ENCODE measurements at regions not wholly inside any gene's neighbourhood (a gene's known extent, or its start where the extent isn't known, plus 50 kb on each side); places are given as distances from the start of the nearest gene placed in this dataset.

DNA sequence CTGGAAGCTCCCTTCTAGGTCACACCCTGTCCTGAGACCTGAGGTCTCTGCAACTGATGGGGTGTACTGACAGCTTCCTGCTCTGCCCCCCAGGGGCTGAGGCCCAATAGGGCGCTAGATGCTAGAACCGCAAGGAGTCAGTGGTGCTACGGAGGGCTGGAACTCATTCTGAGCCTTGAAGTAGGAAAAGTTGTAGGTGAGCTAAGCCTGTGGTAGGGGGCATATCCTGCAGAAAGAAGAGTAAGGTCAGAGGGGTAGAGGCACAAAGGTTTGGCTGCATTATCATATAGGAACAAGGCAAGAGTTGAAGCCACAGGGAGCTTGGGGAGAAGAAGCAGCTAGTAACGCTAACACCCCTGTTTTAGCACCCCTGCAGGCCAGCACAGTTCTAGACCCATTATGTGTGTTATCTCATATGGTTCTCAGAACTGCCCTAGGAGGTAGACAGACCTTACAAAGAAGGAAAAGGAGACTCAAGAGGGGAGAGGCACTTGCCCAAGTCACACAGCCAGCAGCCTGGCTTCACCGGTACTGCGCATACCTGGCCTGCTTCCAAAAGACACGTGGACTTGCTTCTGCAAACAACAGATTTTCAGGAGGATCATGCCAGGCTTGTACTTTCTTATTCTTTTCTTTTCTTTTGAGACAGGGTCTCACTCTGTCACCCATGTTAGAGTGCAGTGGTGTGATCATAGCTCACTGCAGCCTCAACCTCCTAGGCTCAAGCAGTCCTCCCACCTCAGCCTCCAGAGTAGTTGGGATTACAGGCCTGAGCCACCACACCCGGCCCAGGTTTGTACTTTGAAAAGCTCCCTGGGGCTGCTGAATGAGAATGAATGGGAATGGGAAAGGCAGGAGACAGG is 156.1 kb downstream of the MRPL14 start (continued):
- TF ChIP-seq MGA (IDR thresholded peaks at IDR 0.05) (peak; percentile 84), DMBX1 (CRISPR knock-in tag; IDR thresholded peaks at IDR 0.05; ENCODE audit: borderline replicate concordance) (peak; percentile 56; the same call in 1 of the 2 replicates), NELFE (IDR thresholded peaks at IDR 0.05; ENCODE audit: insufficient read depth, insufficient read length) (no peak), E2F3 (CRISPR knock-in tag; IDR thresholded peaks at IDR 0.05) (0 out of 2 replicates have a peak, but pooled peaks have one; percentile 8), MEF2D (tag; conservative IDR thresholded peaks at IDR 0.05; ENCODE audit: low read depth) (0 out of 2 replicates have a peak, but pooled peaks have one; percentile 25), ZNF583 (CRISPR knock-in tag; IDR thresholded peaks at IDR 0.05) (no peak; the same call in none of the 2 replicates), MYNN (IDR thresholded peaks at IDR 0.05) (no peak; the same call in 1 of the 2 replicates), MYNN (CRISPR knock-in tag; IDR thresholded peaks at IDR 0.05) (no peak), SAP30 (IDR thresholded peaks at IDR 0.05; ENCODE audit: borderline replicate concordance, insufficient read depth, low read depth, low read length, poor library complexity, severe bottlenecking) (no peak), ILK (tag; IDR thresholded peaks at IDR 0.05; ENCODE audit: borderline replicate concordance, low read depth) (no peak), ETV1 (tag; conservative IDR thresholded peaks at IDR 0.05; ENCODE audit: low read depth) (0 out of 2 replicates have a peak, but pooled peaks have one; percentile 8), HDAC6 (IDR thresholded peaks at IDR 0.05; ENCODE audit: low read depth, low read length) (no peak), THRA (IDR thresholded peaks at IDR 0.05) (no peak), BACH1 (tag; IDR thresholded peaks at IDR 0.05) (peak; percentile 52)

Measured in K562 (cell line).